GM18907 (cell line): ENCODE measurements at regions not wholly inside any gene's neighbourhood (a gene's known extent, or its start where the extent isn't known, plus 50 kb on each side); places are given as distances from the start of the nearest gene placed in this dataset.
"Not testable (repeated sequence)": the region's sequence is repeated elsewhere in the genome, so short reads cannot be mapped to it uniquely, and the experiment has no call there.

Experiments used
- ATAC-seq: cut with Tn5 transposase; IDR thresholded peaks from one replicate; pipeline ENCODE4 v1.9.1; 2021; ENCODE audit warnings: mild to moderate bottlenecking, moderate library complexity; ENCODE audit not compliant: unreplicated experiment

- ATAC-seq: no peak
Observed at GRCh38 chr15:46080016-46080415, 445.2 kb downstream of the SQOR start.

- ATAC-seq: no peak
Observed at GRCh38 chr15:46088486-46089445, 453.9 kb downstream of the SQOR start.

GRCh38 chr15:46089467-46089935, 454.7 kb downstream of the SQOR start:
- no peak for ATAC-seq

GRCh38 chr15:46091860-46092450, 457.1 kb downstream of the SQOR start:
- no peak for ATAC-seq

GRCh38 chr15:46098006-46098405, 463.2 kb downstream of the SQOR start:
- ATAC-seq: not testable (repeated sequence)

- no peak for ATAC-seq
Observed at GRCh38 chr15:46110755-46111154, 475.9 kb downstream of the SQOR start.

GRCh38 chr15:46111730-46112129, 476.9 kb downstream of the SQOR start:
- no peak for ATAC-seq

GRCh38 chr15:46117071-46117470, 482.2 kb downstream of the SQOR start:
- ATAC-seq: no peak

GRCh38 chr15:46120713-46121112, 485.9 kb downstream of the SQOR start:
- ATAC-seq: no peak

- ATAC-seq: no peak
Observed at GRCh38 chr15:46121441-46121840, 486.6 kb downstream of the SQOR start.

- ATAC-seq: no peak
Observed at GRCh38 chr15:46126581-46126980, 491.8 kb downstream of the SQOR start.

- ATAC-seq: no peak
Observed at GRCh38 chr15:46127361-46127874, 492.6 kb downstream of the SQOR start.

- ATAC-seq: no peak
Observed at GRCh38 chr15:46129145-46129544, 494.3 kb downstream of the SQOR start.

GRCh38 chr15:46131876-46132275, 497.0 kb downstream of the SQOR start:
- ATAC-seq: no peak

GRCh38 chr15:46137443-46137842, 502.6 kb downstream of the SQOR start:
- ATAC-seq: no peak

GRCh38 chr15:46146002-46146401, 511.2 kb downstream of the SQOR start:
- ATAC-seq: no peak

GRCh38 chr15:46146915-46147314, 512.1 kb downstream of the SQOR start:
- ATAC-seq: no peak

- ATAC-seq: no peak
Observed at GRCh38 chr15:46151786-46152185, 517.0 kb downstream of the SQOR start.

GRCh38 chr15:46166750-46167149, 531.9 kb downstream of the SQOR start:
- no peak for ATAC-seq

- no peak for ATAC-seq
Observed at GRCh38 chr15:46170326-46170725, 535.5 kb downstream of the SQOR start.

GRCh38 chr15:46174122-46174521, 539.3 kb downstream of the SQOR start:
- no peak for ATAC-seq

GRCh38 chr15:46177219-46177618, 542.4 kb downstream of the SQOR start:
- no peak for ATAC-seq
